ENCODE measurements at regions not wholly inside any gene's neighbourhood (a gene's known extent, or its start where the extent isn't known, plus 50 kb on each side); places are given as distances from the start of the nearest gene placed in this dataset.

DNA sequence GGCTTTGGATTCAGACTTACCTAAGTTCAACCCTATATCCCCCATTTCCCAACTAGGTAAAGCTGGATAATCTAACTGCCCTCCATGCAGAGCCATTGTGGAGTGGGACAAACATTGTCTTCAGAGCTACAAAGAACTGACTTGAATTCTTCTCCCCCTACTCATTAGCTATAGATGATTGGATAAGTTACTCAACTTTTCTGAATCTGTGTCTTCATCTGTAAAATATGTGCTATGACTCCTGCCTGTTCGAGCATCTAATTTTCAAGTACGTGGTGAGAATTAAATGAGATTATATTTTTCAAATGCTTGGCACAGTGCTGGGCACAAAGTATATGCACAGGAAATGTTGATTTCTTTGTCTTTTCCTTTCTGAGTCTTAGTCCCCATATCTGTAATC is 240.3 kb upstream of the TCF21 start (continued):
- TF ChIP-seq, protein P1, sequence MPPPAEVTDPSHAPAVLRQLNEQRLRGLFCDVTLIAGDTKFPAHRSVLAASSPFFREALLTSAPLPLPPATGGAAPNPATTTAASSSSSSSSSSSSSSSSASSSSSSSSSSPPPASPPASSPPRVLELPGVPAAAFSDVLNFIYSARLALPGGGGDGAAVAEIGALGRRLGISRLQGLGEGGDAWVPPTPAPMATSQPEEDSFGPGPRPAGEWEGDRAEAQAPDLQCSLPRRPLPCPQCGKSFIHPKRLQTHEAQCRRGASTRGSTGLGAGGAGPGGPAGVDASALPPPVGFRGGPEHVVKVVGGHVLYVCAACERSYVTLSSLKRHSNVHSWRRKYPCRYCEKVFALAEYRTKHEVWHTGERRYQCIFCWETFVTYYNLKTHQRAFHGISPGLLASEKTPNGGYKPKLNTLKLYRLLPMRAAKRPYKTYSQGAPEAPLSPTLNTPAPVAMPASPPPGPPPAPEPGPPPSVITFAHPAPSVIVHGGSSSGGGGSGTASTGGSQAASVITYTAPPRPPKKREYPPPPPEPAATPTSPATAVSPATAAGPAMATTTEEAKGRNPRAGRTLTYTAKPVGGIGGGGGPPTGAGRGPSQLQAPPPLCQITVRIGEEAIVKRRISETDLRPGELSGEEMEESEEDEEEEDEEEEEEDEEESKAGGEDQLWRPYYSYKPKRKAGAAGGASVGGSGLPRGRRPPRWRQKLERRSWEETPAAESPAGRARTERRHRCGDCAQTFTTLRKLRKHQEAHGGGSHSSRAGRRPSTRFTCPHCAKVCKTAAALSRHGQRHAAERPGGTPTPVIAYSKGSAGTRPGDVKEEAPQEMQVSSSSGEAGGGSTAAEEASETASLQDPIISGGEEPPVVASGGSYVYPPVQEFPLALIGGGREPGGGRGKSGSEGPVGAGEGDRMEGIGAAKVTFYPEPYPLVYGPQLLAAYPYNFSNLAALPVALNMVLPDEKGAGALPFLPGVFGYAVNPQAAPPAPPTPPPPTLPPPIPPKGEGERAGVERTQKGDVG (CRISPR knock-in tag; IDR thresholded peaks at IDR 0.05): no peak

DNA sequence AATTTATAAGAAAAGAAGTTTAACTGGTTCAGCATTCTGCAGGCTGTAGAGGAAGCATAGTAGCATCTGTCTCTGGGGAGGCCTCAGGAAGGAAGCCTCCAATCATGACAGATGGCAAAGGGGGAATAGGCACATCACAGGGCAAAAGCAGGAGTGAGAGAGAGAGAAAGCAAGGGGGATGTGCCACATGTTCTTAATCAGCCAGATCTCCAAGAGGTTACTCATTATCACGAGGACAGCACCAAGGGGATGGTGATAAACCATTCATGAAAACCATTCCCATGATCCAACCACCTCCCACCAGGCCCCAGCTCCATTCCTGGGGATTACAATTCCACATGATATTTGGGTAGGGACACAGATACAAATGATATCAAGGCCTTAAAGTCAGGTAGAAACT is 217.5 kb upstream of the TCF21 start:
- in situ Hi-C loops (cut with MboI): no loop called here
- RAD21 ChIA-PET (ENCODE audit: unreplicated experiment): no interaction called here

GRCh38 chr6:133673056-133673455 is 215.9 kb upstream of the TCF21 start:
- ATAC-seq (no peak), FAIRE-seq (no peak), DNase-seq (ENCODE audit: low read depth, low spot score) (no peak)
- ChIA-PET RAD21 (ENCODE audit: unreplicated experiment) (no interaction called here), SMC1A (ENCODE audit: uncharacterized antibody, unreplicated experiment) (no interaction called here), CTCF (no interaction called here), POLR2A (no interaction called here)
- H2AFZ ChIP-seq (ENCODE audit: control insufficient read depth, low read depth, low read length): no peak overlapping the region
- H3K9ac ChIP-seq (ENCODE audit: control insufficient read depth, insufficient read depth, low read length): no peak overlapping the region
- H3K4me2 ChIP-seq (ENCODE audit: control insufficient read depth, insufficient read depth): no peak overlapping the region
- intact Hi-C loops (cut with micrococcal nuclease; ENCODE audit: unreplicated experiment) (no loop called here), in situ Hi-C loops (cut with MboI) (no loop called here)
- no peaks in the 10 kb centered on the region; a peak in 1 of 4 replicates for H3K27me3 ChIP-seq (replicated peaks in 1 of 2; ENCODE audit: control insufficient read depth in 2 of 2, insufficient read depth in 2 of 2, low read length in 1 of 2)
- 41% methylated on average over 3 of the region's 3 CpGs for WGBS (ENCODE audit: insufficient coverage, insufficient replicate concordance, low lambda C conversion rate, missing lambda C conversion rate)
- BruUV-seq (replicated peaks): no TSS peak
- H3K36me3 ChIP-seq (ENCODE audit: control insufficient read depth in 2 of 2, insufficient read depth in 2 of 2, low read length in 1 of 2): no peaks in the 10 kb centered on the region
- H3K4me3 ChIP-seq: no peak overlapping the region
- no peaks in the 10 kb centered on the region for H3K9me3 ChIP-seq (replicated peaks; ENCODE audit: control insufficient read depth, insufficient read depth, low read length)
- no peaks in the 10 kb centered on the region for H3K4me1 ChIP-seq (ENCODE audit: control insufficient read depth, insufficient read depth, low read length)
- no peak overlapping the region for H3K27ac ChIP-seq (ENCODE audit: control insufficient read depth, insufficient read depth)
- no peaks in the 10 kb centered on the region for H4K20me1 ChIP-seq (ENCODE audit: control insufficient read depth, insufficient read depth)
- no peaks in the 10 kb centered on the region for H3K79me2 ChIP-seq (ENCODE audit: control insufficient read depth, insufficient read depth, low read length)
- TF ChIP-seq SMC3 (IDR thresholded peaks at IDR 0.05; ENCODE audit: borderline replicate concordance, low read length) (no peak), IRF4 (IDR thresholded peaks at IDR 0.05; ENCODE audit: low read depth, low read length) (no peak), SMAD5 (IDR thresholded peaks at IDR 0.05; ENCODE audit: low read depth) (no peak)
- TF ChIP-seq, protein P2, sequence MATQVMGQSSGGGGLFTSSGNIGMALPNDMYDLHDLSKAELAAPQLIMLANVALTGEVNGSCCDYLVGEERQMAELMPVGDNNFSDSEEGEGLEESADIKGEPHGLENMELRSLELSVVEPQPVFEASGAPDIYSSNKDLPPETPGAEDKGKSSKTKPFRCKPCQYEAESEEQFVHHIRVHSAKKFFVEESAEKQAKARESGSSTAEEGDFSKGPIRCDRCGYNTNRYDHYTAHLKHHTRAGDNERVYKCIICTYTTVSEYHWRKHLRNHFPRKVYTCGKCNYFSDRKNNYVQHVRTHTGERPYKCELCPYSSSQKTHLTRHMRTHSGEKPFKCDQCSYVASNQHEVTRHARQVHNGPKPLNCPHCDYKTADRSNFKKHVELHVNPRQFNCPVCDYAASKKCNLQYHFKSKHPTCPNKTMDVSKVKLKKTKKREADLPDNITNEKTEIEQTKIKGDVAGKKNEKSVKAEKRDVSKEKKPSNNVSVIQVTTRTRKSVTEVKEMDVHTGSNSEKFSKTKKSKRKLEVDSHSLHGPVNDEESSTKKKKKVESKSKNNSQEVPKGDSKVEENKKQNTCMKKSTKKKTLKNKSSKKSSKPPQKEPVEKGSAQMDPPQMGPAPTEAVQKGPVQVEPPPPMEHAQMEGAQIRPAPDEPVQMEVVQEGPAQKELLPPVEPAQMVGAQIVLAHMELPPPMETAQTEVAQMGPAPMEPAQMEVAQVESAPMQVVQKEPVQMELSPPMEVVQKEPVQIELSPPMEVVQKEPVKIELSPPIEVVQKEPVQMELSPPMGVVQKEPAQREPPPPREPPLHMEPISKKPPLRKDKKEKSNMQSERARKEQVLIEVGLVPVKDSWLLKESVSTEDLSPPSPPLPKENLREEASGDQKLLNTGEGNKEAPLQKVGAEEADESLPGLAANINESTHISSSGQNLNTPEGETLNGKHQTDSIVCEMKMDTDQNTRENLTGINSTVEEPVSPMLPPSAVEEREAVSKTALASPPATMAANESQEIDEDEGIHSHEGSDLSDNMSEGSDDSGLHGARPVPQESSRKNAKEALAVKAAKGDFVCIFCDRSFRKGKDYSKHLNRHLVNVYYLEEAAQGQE (IDR thresholded peaks at IDR 0.05; ENCODE audit: low read depth, low read length): no peak
- TF ChIP-seq, protein P3, sequence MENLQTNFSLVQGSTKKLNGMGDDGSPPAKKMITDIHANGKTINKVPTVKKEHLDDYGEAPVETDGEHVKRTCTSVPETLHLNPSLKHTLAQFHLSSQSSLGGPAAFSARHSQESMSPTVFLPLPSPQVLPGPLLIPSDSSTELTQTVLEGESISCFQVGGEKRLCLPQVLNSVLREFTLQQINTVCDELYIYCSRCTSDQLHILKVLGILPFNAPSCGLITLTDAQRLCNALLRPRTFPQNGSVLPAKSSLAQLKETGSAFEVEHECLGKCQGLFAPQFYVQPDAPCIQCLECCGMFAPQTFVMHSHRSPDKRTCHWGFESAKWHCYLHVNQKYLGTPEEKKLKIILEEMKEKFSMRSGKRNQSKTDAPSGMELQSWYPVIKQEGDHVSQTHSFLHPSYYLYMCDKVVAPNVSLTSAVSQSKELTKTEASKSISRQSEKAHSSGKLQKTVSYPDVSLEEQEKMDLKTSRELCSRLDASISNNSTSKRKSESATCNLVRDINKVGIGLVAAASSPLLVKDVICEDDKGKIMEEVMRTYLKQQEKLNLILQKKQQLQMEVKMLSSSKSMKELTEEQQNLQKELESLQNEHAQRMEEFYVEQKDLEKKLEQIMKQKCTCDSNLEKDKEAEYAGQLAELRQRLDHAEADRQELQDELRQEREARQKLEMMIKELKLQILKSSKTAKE (IDR thresholded peaks at IDR 0.05; ENCODE audit: low read depth, poor library complexity, severe bottlenecking): no peak

More for the DNA sequence above, 217.5 kb upstream of the TCF21 start:
- Histone ChIP-seq H2AFZ (ENCODE audit: control insufficient read depth, low read depth, low read length) (no peak overlapping the region), H3K27me3 (replicated peaks in 1 of 2; ENCODE audit: control insufficient read depth in 2 of 2, insufficient read depth in 2 of 2, low read length in 1 of 2) (no peaks in the 10 kb centered on the region; a peak in 1 of 4 replicates), H3K9ac (ENCODE audit: control insufficient read depth, insufficient read depth, low read length) (no peak overlapping the region), H3K79me2 (ENCODE audit: control insufficient read depth, insufficient read depth, low read length) (no peaks in the 10 kb centered on the region), H3K4me3 (no peak overlapping the region), H3K36me3 (ENCODE audit: control insufficient read depth in 2 of 2, insufficient read depth in 2 of 2, low read length in 1 of 2) (no peaks in the 10 kb centered on the region), H3K4me1 (ENCODE audit: control insufficient read depth, insufficient read depth, low read length) (no peaks in the 10 kb centered on the region), H3K27ac (ENCODE audit: control insufficient read depth, insufficient read depth) (no peak overlapping the region), H3K9me3 (replicated peaks; ENCODE audit: control insufficient read depth, insufficient read depth, low read length) (no peaks in the 10 kb centered on the region), H4K20me1 (ENCODE audit: control insufficient read depth, insufficient read depth) (no peaks in the 10 kb centered on the region), H3K4me2 (ENCODE audit: control insufficient read depth, insufficient read depth) (no peak overlapping the region)
- ChIA-PET SMC1A (ENCODE audit: uncharacterized antibody, unreplicated experiment) (no interaction called here), CTCF (no interaction called here), POLR2A (no interaction called here)
- ATAC-seq (no peak), DNase-seq (ENCODE audit: low read depth, low spot score) (no peak), FAIRE-seq (no peak)
- TF ChIP-seq CHD1 (IDR thresholded peaks at IDR 0.05; ENCODE audit: low read depth, low read length) (no peak), FOS (IDR thresholded peaks at IDR 0.05; ENCODE audit: borderline replicate concordance, extremely low read depth, insufficient read length) (no peak)
- no TSS peak for BruUV-seq (replicated peaks)
- 0% methylated on average over 1 of the region's 1 CpG for WGBS (ENCODE audit: insufficient coverage, insufficient replicate concordance, low lambda C conversion rate, missing lambda C conversion rate)
- intact Hi-C loops (cut with micrococcal nuclease; ENCODE audit: unreplicated experiment): no loop called here
